DND-41 (cell line): ENCODE measurements at regions not wholly inside any gene's neighbourhood (a gene's known extent, or its start where the extent isn't known, plus 50 kb on each side); places are given as distances from the start of the nearest gene placed in this dataset.

Source experiments
- ATAC-seq: fragments of 200-7000 bp; cut with Tn5 transposase; 3 replicates; pipeline ENCODE4 v1.9.1; 2021; ENCODE audit warnings: low read depth; ENCODE audit not compliant: insufficient read depth
- DNase-seq: peaks from one replicate; pipeline ENCODE4 v3.0.0-alpha.2; 2020
- H2AFZ ChIP-seq: 2 replicates; pipeline ENCODE4 v1.6.0; 2012; ENCODE audit warnings: low read depth, low read length
- H3K27ac ChIP-seq: 2 replicates; pipeline ENCODE4 v1.5.1; 2012; ENCODE audit warnings: low read length, inconsistent platforms
- H3K27me3 ChIP-seq: fragments of 200-600 bp; sonication (generic); 2 replicates; pipeline ENCODE4 v1.6.0; 2012; ENCODE audit warnings: low read length, mild to moderate bottlenecking, inconsistent platforms; ENCODE audit not compliant: insufficient read depth, poor library complexity
- H3K36me3 ChIP-seq: 2 replicates; pipeline ENCODE4 v1.5.1; 2012; ENCODE audit warnings: low read length, inconsistent platforms; ENCODE audit not compliant: insufficient read depth
- H3K4me1 ChIP-seq: 2 replicates; pipeline ENCODE4 v1.5.1; 2012; ENCODE audit warnings: mild to moderate bottlenecking, low read length; ENCODE audit not compliant: insufficient read depth
- H3K4me2 ChIP-seq: 2 replicates; pipeline ENCODE4 v1.6.0; 2012; ENCODE audit warnings: mild to moderate bottlenecking, moderate library complexity, low read length, inconsistent platforms; ENCODE audit not compliant: insufficient read depth
- H3K4me3 ChIP-seq, 2 experiments: fragments of 200-600 bp in 1 of 2; shearing (Covaris generic) in 1 of 2; 2 replicates each; pipeline ENCODE4 v1.5.1; 2012 to 2016; ENCODE audit warnings: inconsistent platforms in 2 of 2, low read length in 2 of 2, mild to moderate bottlenecking in 2 of 2, low read depth in 1 of 2, moderate library complexity in 1 of 2
- H3K79me2 ChIP-seq: 2 replicates; pipeline ENCODE4 v1.6.0; 2012; ENCODE audit warnings: low read length, inconsistent platforms; ENCODE audit not compliant: insufficient read depth
- H3K9ac ChIP-seq: 2 replicates; pipeline ENCODE4 v1.6.0; 2012; ENCODE audit warnings: low read depth, mild to moderate bottlenecking, inconsistent platforms, low read length, moderate library complexity
- H3K9me3 ChIP-seq: 2 replicates; pipeline ENCODE4 v1.5.1; 2012; ENCODE audit warnings: low read length, moderate library complexity, mild to moderate bottlenecking, inconsistent platforms; ENCODE audit not compliant: insufficient read depth, severe bottlenecking
- H4K20me1 ChIP-seq: 2 replicates; pipeline ENCODE4 v1.6.0; 2012; ENCODE audit warnings: low read length; ENCODE audit not compliant: insufficient read depth
- EZH2 ChIP-seq: IDR thresholded peaks from 3 replicates; pipeline ENCODE4 v1.6.1; 2012; ENCODE audit warnings: borderline replicate concordance, low read depth, mild to moderate bottlenecking, moderate library complexity, low read length, inconsistent platforms; ENCODE audit not compliant: severe bottlenecking
- TF ChIP-seq, protein P1 (sequence below): IDR thresholded peaks from 2 replicates; pipeline ENCODE4 v1.5.1; 2012; ENCODE audit warnings: borderline replicate concordance, low read length, moderate library complexity, mild to moderate bottlenecking; ENCODE audit not compliant: poor library complexity, severe bottlenecking; ENCODE audit errors: extremely low read depth

DNA sequence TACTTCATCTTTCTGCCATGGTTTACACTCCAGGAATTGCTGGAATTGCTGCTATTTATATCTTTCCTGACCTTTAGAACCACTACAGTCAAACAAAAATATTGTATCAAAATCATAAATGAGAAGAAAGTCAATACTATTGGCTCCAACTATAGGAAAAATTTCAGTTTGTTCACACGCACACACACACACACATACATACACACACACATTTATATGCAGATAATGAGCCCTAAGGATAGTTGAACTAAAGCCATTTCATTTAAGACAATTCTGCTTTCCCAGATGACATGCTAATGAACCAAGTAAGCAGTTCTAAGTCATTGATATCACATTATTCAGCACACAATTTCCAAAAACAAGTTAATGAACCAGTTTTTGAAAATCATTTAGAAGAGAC, 627.3 kb downstream of the PLOD2 start:
- TF ChIP-seq, protein P1, sequence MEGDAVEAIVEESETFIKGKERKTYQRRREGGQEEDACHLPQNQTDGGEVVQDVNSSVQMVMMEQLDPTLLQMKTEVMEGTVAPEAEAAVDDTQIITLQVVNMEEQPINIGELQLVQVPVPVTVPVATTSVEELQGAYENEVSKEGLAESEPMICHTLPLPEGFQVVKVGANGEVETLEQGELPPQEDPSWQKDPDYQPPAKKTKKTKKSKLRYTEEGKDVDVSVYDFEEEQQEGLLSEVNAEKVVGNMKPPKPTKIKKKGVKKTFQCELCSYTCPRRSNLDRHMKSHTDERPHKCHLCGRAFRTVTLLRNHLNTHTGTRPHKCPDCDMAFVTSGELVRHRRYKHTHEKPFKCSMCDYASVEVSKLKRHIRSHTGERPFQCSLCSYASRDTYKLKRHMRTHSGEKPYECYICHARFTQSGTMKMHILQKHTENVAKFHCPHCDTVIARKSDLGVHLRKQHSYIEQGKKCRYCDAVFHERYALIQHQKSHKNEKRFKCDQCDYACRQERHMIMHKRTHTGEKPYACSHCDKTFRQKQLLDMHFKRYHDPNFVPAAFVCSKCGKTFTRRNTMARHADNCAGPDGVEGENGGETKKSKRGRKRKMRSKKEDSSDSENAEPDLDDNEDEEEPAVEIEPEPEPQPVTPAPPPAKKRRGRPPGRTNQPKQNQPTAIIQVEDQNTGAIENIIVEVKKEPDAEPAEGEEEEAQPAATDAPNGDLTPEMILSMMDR: no peak
- no peak for TF ChIP-seq EZH2
- Histone ChIP-seq H3K4me1 (no peaks in the 10 kb centered on the region), H3K79me2 (no peaks in the 10 kb centered on the region), H4K20me1 (no peaks in the 10 kb centered on the region), H3K4me2 (no peak overlapping the region), H3K9me3 (no peaks in the 10 kb centered on the region), H3K4me3 (no peak overlapping the region), H3K27ac (no peak overlapping the region), H3K27me3 (no peaks in the 10 kb centered on the region), H3K9ac (no peak overlapping the region), H3K36me3 (no peaks in the 10 kb centered on the region), H2AFZ (no peak overlapping the region)
- no peak for ATAC-seq
- no peak for DNase-seq

- no peak for ATAC-seq
- Histone ChIP-seq H3K9me3 (no peaks in the 10 kb centered on the region), H3K4me3 (no peak overlapping the region), H3K4me1 (no peaks in the 10 kb centered on the region), H3K27ac (no peak overlapping the region), H3K4me2 (no peak overlapping the region), H4K20me1 (no peaks in the 10 kb centered on the region), H3K79me2 (no peaks in the 10 kb centered on the region), H3K27me3 (no peaks in the 10 kb centered on the region), H3K9ac (no peak overlapping the region), H3K36me3 (no peaks in the 10 kb centered on the region), H2AFZ (no peak overlapping the region)
- DNase-seq: no peak
- TF ChIP-seq, protein P1: no peak
- TF ChIP-seq EZH2: no peak
Observed at GRCh38 chr3:145536461-145536860, 624.5 kb downstream of the PLOD2 start.

DNA sequence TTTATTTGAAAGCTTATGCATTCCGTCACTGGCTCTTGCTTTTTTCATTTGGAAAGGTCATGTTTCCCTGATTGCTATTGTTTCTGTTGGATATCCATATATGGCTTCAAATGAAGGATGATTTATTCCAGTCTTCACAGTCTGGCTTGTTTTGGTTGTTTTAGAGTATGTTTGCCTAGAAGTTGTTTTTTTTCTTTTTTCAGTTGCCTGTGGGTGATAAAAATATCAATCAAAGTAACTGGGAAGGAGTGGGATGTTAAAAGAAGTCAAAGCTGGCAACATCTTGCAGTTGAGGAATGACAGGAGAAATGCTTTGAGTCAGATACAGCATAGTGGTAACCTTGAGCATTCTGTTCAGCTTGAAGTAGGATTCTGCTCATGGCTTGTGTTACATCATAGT, 610.5 kb downstream of the PLOD2 start:
- Histone ChIP-seq H3K27ac (no peak overlapping the region), H3K36me3 (no peaks in the 10 kb centered on the region), H3K4me2 (no peak overlapping the region), H2AFZ (no peak overlapping the region), H3K4me3 (no peak overlapping the region), H3K4me1 (no peaks in the 10 kb centered on the region), H4K20me1 (no peaks in the 10 kb centered on the region), H3K9ac (no peak overlapping the region), H3K79me2 (no peaks in the 10 kb centered on the region), H3K27me3 (no peaks in the 10 kb centered on the region), H3K9me3 (no peaks in the 10 kb centered on the region)
- ATAC-seq: no peak
- TF ChIP-seq, protein P1: no peak
- TF ChIP-seq EZH2: no peak
- DNase-seq: no peak

- Histone ChIP-seq H3K36me3 (no peaks in the 10 kb centered on the region), H3K79me2 (no peaks in the 10 kb centered on the region), H2AFZ (no peak overlapping the region), H4K20me1 (no peaks in the 10 kb centered on the region), H3K4me1 (no peaks in the 10 kb centered on the region), H3K9me3 (no peaks in the 10 kb centered on the region), H3K4me3 (no peak overlapping the region), H3K9ac (no peak overlapping the region), H3K27me3 (no peaks in the 10 kb centered on the region), H3K4me2 (no peak overlapping the region), H3K27ac (no peak overlapping the region)
- ATAC-seq (no peak), DNase-seq (no peak)
- TF ChIP-seq, protein P1: no peak
Observed at GRCh38 chr3:145557405-145557804, 603.6 kb downstream of the PLOD2 start.
